Endodermal cell (in vitro differentiated cells): ENCODE measurements at regions not wholly inside any gene's neighbourhood (a gene's known extent, or its start where the extent isn't known, plus 50 kb on each side); places are given as distances from the start of the nearest gene placed in this dataset.

Source experiments
- DNase-seq: peaks from one replicate; pipeline ENCODE4 v3.0.0-alpha.2; 2017
- H3K27ac ChIP-seq: 2 replicates; pipeline ENCODE4 v1.5.1; 2013; ENCODE audit warnings: mild to moderate bottlenecking, low read depth, low read length, moderate library complexity
- H3K27me3 ChIP-seq: 2 replicates; pipeline ENCODE4 v1.6.1; 2013; ENCODE audit warnings: mild to moderate bottlenecking, low read length, moderate library complexity; ENCODE audit not compliant: insufficient read depth, control insufficient read depth, poor library complexity, severe bottlenecking
- H3K36me3 ChIP-seq: 2 replicates; pipeline ENCODE4 v1.7.0; 2013; ENCODE audit warnings: mild to moderate bottlenecking, low read length, moderate library complexity; ENCODE audit not compliant: control insufficient read depth, insufficient read depth
- H3K4me1 ChIP-seq: one replicate; pipeline ENCODE4 v1.7.0; 2013; ENCODE audit warnings: low read length; ENCODE audit not compliant: control insufficient read depth, insufficient read depth
- H3K4me3 ChIP-seq: 2 replicates; pipeline ENCODE4 v1.5.1; 2013; ENCODE audit warnings: mild to moderate bottlenecking, low read length, moderate library complexity
- H3K9ac ChIP-seq: 2 replicates; pipeline ENCODE4 v1.6.1; 2013; ENCODE audit warnings: mild to moderate bottlenecking, low read length, moderate library complexity; ENCODE audit not compliant: poor library complexity, severe bottlenecking; ENCODE audit errors: extremely low read depth
- H3K9me3 ChIP-seq: 2 replicates; pipeline ENCODE4 v1.6.1; 2013; ENCODE audit warnings: mild to moderate bottlenecking, low read length, moderate library complexity; ENCODE audit not compliant: control insufficient read depth
- H3K27ac Mint-ChIP-seq: 2 replicates; pipeline ENCODE4 v1.8.0; 2020; ENCODE audit warnings: mixed read lengths
- H3K27me3 Mint-ChIP-seq: 2 replicates; pipeline ENCODE4 v1.8.0; 2021; ENCODE audit warnings: mild to moderate bottlenecking, mixed read lengths; ENCODE audit not compliant: insufficient read depth
- H3K36me3 Mint-ChIP-seq: 2 replicates; pipeline ENCODE4 v1.8.0; 2020; ENCODE audit warnings: low read depth, mixed read lengths
- H3K4me1 Mint-ChIP-seq: 2 replicates; pipeline ENCODE4 v1.8.0; 2020; ENCODE audit warnings: mixed read lengths
- H3K4me3 Mint-ChIP-seq: 2 replicates; pipeline ENCODE4 v1.8.0; 2020; ENCODE audit warnings: mild to moderate bottlenecking, moderate library complexity, mixed read lengths
- H3K9me3 Mint-ChIP-seq: 2 replicates; pipeline ENCODE4 v1.8.0; 2020; ENCODE audit warnings: mild to moderate bottlenecking, mixed read lengths
- CTCF ChIP-seq: fragments of 200-600 bp; sonication (generic); conservative IDR thresholded peaks from 2 replicates; pipeline ENCODE4 v1.5.0; 2021; ENCODE audit warnings: antibody characterized with exemption, mild to moderate bottlenecking
- WGBS, 2 experiments: methylation state at CpG; one replicate each; pipeline versions ENCODE4 v1.1.5 to v1.1.7; 2013; ENCODE audit warnings: missing lambda C conversion rate in 2 of 2, mixed read lengths in 1 of 2; ENCODE audit not compliant: insufficient coverage in 1 of 2, insufficient read length in 1 of 2; 5-methylcytosine and 5-hydroxymethylcytosine counted together

DNA sequence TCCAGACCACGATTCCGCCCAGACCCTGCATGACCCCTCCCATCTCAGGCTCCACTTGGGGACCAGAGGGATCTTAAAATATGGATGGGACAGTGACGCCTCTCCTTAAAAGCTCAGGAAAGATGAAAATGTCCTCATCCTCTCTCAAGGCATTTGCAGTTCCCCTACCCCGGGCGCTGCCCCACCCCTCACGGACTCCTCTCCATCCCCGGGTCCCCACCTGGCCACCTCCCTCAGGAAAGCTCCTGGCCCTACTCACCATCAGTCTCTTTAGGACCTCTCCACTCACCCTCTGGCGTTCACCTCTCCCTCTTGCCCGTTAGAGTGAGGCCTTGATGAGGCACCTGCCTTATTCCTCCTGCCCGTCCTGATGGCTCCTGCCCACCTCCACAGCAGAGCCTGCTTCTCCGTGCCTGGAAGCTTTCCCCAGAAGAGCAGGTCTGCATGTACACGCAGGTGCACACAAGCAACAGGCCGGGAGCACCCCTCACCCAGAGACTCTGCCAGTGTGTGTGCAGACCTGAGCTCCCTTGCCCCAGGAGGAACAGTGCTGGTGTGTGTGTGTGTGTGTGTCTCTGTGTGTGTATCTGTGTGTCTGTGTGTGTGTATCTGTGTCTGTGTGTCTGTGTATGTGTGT lies 105.6 kb upstream of the NXT1 start:
- WGBS, 2 experiments = 92 to 93% methylated on average over 4 to 13 of the region's 13 CpGs
- Mint-ChIP-seq H3K27me3 (peaks cover 3% of the 10 kb centered on the region), H3K9me3 (no peaks in the 10 kb centered on the region), H3K27ac (no peak overlapping the region), H3K4me1 (peaks cover 2% of the 10 kb centered on the region), H3K36me3 (no peaks in the 10 kb centered on the region), H3K4me3 (no peak overlapping the region)
- Histone ChIP-seq H3K27ac (no peak overlapping the region), H3K9ac (no peak overlapping the region), H3K27me3 (no peaks in the 10 kb centered on the region), H3K36me3 (no peaks in the 10 kb centered on the region), H3K4me1 (peaks cover 2% of the 10 kb centered on the region), H3K4me3 (no peak overlapping the region), H3K9me3 (no peaks in the 10 kb centered on the region)
- TF ChIP-seq CTCF = no peak
- no peak for DNase-seq

DNA sequence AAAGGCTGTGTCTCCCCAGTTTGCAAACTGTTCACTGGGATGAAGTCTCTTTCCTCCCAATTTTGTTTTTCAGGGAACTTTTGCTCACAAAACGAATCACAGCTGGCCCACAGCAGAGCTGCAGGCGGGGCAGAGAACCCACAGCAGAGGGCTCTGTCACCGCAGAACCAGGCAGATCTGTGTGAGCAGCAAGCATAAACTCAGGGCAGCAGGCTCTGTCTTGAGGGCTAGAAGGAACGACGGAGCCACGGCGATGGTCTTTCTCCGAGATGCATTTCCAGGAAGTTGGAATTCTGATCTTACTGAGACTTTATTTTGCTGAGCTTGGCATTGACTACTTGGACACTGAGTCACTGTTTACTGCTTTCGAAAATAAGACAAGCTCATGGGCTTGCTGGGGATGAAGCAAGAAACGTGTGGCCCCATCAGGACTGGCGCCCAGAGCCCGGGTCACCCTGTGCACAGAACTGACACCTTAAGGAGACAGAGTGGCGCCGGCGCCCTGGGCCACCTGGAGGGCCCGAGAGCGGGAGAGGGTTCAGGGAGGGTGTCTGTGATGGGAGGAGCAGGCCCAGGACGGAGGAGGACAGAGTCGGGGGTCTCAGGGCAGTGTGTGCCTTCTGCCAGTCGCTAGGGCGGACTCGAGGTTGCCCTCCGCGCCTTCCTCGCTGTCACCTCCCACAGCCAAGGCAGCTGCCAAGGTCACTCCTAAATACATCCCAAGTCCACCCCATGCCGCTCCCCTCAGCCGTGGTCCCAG lies 106.3 kb upstream of the NXT1 start:
- H3K27me3 Mint-ChIP-seq = peaks cover 8% of the 10 kb centered on the region
- no peaks in the 10 kb centered on the region for H3K27me3 ChIP-seq
- H3K27ac ChIP-seq = no peak overlapping the region
- H3K4me1 Mint-ChIP-seq = peaks cover 2% of the 10 kb centered on the region
- WGBS, 2 experiments = 92 to 93% methylated on average over 16 to 27 of the region's 27 CpGs
- TF ChIP-seq CTCF = no peak
- peaks cover 2% of the 10 kb centered on the region for H3K4me1 ChIP-seq
- no peak for DNase-seq
- no peaks in the 10 kb centered on the region for H3K9me3 ChIP-seq
- no peak overlapping the region for H3K27ac Mint-ChIP-seq
- no peak overlapping the region for H3K4me3 Mint-ChIP-seq
- no peaks in the 10 kb centered on the region for H3K36me3 Mint-ChIP-seq
- no peak overlapping the region for H3K4me3 ChIP-seq
- peaks cover 7% of the 10 kb centered on the region for H3K9me3 Mint-ChIP-seq
- no peak overlapping the region for H3K9ac ChIP-seq
- no peaks in the 10 kb centered on the region for H3K36me3 ChIP-seq

DNA sequence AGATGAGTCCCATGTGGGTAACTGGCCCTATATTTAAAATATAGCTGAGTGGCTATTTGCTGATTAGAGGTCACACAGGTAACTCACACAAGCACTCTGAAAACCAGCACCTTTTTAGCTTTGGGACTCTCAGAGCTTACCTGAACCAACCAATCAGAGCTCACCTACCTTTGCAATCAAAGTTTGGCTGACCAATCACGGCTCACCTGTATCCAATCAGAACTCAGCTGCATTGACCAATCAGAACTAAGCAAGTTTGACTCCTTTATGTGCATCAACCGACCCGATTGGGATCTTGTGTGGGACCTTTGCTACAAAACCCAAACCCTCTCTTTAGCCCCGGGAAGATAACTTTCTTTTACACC lies 106.8 kb upstream of the NXT1 start:
- H3K27ac Mint-ChIP-seq = no peak overlapping the region
- H3K4me1 Mint-ChIP-seq = peaks cover 2% of the 10 kb centered on the region
- Histone ChIP-seq H3K27ac (no peak overlapping the region), H3K36me3 (no peaks in the 10 kb centered on the region), H3K9me3 (no peaks in the 10 kb centered on the region), H3K4me3 (no peak overlapping the region), H3K4me1 (no peaks in the 10 kb centered on the region), H3K9ac (no peak overlapping the region), H3K27me3 (no peaks in the 10 kb centered on the region)
- peaks cover 14% of the 10 kb centered on the region for H3K27me3 Mint-ChIP-seq
- H3K36me3 Mint-ChIP-seq = no peaks in the 10 kb centered on the region
- 93 to 94% methylated on average over 4 of the region's 4 CpGs for WGBS, 2 experiments
- TF ChIP-seq CTCF = no peak
- H3K9me3 Mint-ChIP-seq = peaks cover 12% of the 10 kb centered on the region
- H3K4me3 Mint-ChIP-seq = no peak overlapping the region
- DNase-seq = no peak
